Umbilical cord (tissue), 1 donor: ENCODE measurements at regions not wholly inside any gene's neighbourhood (a gene's known extent, or its start where the extent isn't known, plus 50 kb on each side); places are given as distances from the start of the nearest gene placed in this dataset.
A peak's percentile ranks its signal among the peaks of the same experiment; 100 is the strongest.

Experiments
- DNase-seq: peaks from one replicate; pipeline ENCODE4 v3.0.0-alpha.2; 2015; ENCODE audit warnings: low spot score

- no peak for DNase-seq
Measured at GRCh38 chr3:145134738-145135137, 1026.2 kb downstream of the PLOD2 start.

DNA sequence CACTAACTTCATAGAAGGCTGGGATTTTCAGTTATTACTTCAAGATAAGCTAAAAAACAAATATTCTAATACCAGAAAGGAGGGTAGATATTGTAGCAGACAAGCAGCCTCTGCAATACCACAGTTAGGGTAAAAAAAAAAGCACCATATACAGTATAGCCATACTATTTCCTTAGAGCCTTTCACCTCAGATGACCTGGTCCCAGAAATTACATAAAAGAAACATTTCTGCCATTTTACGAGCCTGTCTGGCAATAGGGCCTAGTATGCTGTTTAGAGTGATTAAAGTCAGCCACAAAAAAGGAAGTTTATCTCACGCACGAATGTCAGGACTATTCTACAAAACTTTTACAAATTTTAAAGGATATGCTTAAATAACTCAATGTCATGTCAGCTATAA is 1016.6 kb downstream of the PLOD2 start:
- DNase-seq, result no peak

- no peak for DNase-seq
Measured at GRCh38 chr3:145145461-145145860, 1015.5 kb downstream of the PLOD2 start.

DNA sequence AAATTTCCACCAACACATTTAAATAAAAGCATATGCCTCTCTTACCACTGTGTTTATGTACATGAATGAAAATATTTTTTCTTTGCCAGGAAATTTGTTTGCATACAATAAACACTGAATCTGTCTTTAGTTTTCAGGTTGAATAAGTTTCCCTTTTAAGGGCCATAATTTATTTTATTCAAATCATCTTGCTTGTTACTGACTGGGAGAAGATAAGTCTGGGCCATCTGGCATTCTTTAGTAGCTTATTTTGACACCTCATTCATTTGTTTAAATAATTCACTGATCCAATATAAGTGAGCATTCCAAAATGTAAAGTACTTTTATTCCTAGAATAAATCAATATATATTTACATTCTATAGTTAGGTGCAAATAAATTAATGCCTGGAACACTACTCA is 1001.3 kb downstream of the PLOD2 start:
- no peak for DNase-seq

- DNase-seq, result peak; percentile 4
Measured at GRCh38 chr3:145170121-145170520, 990.9 kb downstream of the PLOD2 start.

DNA sequence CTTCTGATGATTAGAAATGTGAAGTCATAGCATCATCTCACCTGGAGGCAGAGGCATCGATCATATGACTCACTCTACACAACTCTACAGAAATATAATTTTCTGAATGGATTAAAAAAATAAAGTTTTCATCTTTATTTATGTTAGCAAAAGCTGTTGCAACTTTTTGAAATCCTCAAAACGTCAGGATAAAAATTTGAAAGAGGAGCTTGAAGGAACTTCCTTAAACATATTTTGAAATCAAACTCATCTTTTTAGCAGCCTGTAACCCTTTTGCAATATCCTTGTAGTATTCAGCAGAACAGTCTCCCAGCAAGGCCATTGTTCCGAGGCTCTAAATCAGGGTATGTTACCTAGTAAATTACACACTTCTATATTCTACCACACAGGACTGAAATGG is 985.4 kb downstream of the PLOD2 start:
- no peak for DNase-seq

- no peak for DNase-seq
Measured at GRCh38 chr3:145176907-145177306, 984.1 kb downstream of the PLOD2 start.

GRCh38 chr3:145177828-145178227 is 983.2 kb downstream of the PLOD2 start:
- DNase-seq, result no peak

GRCh38 chr3:145182196-145182911 is 978.6 kb downstream of the PLOD2 start:
- peak; percentile 46 for DNase-seq

DNA sequence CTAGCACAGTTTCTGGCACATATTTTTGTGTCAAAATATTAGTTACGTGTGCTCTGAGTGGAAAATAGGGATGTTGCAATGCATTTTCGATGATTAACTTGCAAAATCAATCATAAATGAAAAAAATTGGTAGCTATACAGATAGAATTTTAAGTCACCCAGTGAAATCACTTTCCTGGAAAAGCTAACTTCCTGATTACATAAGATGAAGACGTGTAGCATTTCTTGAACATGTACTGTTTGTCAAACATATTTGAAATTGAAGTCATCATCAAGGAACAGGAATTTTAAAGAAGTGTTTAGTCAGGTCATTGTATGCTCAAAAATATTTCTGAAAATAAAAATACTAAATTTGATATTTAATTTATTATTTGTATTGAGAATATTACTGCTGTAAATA is 977.7 kb downstream of the PLOD2 start:
- DNase-seq, result no peak

DNA sequence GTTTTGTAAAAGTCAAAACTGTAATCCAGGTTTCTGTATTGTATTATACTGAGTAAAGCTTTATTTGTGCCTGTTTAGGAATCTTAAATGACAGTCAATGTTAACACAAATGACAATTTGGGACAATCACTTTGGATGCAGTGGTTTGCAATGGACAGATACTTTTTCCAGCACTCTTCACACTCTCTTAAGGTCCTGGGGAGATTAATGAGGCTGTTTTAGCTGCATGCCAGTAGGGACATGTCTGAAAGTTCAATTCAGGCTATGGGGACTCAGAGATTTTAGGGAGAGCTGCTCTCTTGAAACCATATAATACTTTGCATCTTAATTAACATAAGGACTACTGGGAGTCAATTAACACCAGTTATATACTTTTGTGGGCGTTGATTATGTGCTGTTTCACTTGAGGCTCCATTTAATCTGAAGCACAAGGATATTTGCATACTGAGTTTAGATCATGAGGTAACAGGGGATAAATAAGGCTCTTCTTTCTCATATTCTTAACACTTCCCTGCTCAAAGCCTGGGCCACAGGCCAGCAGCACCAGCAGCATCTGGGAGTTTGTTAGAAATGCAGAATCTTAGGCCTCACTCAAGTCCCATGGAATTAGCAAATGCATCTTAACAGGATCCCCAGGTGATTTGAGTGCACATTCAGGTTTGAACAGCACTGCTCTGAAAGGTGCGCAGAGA is 972.8 kb downstream of the PLOD2 start:
- DNase-seq, result no peak

DNA sequence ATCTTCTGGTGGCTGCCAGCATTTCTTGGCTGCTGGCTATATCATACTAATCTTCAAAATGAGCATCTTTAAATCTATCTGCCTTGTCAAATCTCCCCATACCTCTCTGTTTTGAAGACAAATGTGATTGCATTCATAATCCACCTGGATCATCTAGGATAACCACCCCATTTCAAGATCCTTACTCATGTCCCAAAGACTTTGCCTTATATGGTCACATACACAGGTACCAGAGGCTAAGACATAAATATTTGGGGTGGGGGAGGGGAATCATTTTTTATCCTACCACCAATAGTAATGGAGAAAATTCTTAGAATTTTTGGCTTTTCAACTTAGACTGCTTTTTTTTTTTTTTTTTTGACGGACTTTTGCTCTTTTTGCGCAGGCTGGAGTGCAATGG is 970.8 kb downstream of the PLOD2 start:
- no peak for DNase-seq

- DNase-seq, result no peak
Measured at GRCh38 chr3:145190761-145191160, 970.2 kb downstream of the PLOD2 start.

- no peak for DNase-seq
Measured at GRCh38 chr3:145191543-145191942, 969.4 kb downstream of the PLOD2 start.

DNA sequence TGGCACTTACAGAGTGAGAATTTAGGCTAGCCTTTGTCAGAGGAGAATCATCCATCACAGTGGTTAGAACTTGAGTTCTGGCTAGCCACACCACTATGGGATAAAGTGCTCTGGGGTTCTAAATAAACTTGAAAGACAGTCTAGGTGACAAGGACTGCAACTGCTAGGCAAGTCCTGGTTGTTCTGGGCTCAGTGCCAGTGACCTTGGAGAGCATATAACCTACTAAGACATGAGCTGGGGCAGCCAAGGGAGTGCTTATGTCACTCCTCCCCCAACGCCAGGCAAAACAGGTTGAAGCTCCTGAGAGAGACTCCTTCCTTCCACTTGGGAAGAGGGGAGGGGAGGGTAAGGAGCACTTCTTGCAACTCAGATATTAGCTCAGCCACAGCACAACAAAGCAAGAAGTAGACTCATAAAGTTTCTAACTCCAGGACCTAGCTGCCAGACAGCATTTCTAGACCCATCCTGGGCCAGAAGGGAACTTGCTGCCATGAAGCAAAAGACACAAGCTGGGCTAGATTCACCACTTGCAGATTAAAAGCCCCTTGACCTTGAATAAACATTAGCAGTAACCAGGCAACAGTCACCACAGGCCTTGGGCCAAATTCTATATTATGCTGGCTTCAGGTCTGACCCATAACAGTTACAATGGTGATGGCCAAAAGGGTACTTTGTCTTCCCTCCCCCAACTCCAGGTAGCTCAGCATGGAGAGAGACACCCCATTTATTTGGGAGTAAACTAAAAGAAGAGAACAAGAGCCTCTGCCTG is 963.7 kb downstream of the PLOD2 start:
- no peak for DNase-seq

GRCh38 chr3:145197821-145198220 is 963.2 kb downstream of the PLOD2 start:
- DNase-seq, result no peak

- peak; percentile 10 for DNase-seq
Measured at GRCh38 chr3:145209561-145209960, 951.4 kb downstream of the PLOD2 start.

- DNase-seq, result peak; percentile 51
Measured at GRCh38 chr3:145219355-145220235, 941.4 kb downstream of the PLOD2 start.

DNA sequence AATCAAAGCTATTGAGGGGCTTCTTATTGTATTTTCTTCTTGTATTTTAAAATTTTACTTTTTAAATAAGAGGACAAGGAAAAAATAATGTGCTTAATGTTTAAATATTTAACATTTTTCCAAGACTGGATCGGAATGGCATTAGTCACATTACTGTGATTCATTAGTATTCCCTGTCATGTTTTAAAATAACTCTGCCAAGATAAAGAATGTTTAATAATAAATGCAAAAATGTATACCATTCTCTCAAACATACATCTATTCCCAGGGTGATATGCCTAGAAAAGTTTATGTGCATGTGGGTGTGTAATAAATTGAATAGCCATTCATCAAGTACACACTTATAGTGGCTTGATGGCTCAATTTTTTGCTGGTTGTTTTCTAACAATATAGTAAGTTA is 936.1 kb downstream of the PLOD2 start:
- no peak for DNase-seq

GRCh38 chr3:145243875-145244274 is 917.1 kb downstream of the PLOD2 start:
- no peak for DNase-seq

DNA sequence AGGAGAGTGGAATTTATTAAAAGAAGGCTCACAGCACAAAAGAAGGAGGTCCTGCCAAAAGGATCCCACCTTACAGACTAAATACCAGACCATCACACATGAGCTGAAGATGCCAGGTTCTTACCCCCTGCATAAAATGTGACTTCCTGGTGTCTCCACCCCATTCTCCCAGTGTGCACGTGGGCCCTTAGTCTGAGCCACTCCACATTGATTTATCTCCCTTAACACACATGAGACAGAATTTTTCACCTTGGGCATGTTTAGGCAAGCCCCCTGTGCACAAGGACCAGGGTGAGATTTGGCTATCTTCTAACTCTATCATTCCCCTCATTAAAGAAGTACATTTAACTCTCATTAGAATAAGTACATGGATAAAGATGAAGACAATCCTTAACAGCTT is 916.7 kb downstream of the PLOD2 start:
- no peak for DNase-seq

DNA sequence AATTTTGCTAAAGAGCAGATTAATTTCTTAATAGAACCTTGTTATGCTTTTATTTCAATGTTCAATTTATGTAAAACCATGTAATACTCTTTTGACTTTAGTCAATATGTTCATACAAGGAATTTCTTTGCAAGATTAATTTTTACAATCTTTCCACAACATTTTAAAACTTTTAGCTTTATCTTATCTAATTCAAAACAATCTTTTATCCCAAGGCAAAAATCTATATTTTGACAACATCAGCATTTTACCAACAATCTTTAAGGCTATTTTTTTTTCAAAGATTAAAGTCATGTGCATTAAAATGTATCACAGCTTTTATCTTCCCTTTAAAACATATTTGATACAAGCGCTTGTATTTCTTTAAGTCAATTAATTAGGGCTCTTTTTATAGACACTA is 914.7 kb downstream of the PLOD2 start:
- no peak for DNase-seq
